NCI-H187 (cell line): ENCODE measurements at regions not wholly inside any gene's neighbourhood (a gene's known extent, or its start where the extent isn't known, plus 50 kb on each side); places are given as distances from the start of the nearest gene placed in this dataset.

ENCODE experiments used
- DNase-seq, 2 experiments: peaks; one replicate each; lab custom pipeline; 2025; lab: John Stamatoyannopoulos, UW

DNA sequence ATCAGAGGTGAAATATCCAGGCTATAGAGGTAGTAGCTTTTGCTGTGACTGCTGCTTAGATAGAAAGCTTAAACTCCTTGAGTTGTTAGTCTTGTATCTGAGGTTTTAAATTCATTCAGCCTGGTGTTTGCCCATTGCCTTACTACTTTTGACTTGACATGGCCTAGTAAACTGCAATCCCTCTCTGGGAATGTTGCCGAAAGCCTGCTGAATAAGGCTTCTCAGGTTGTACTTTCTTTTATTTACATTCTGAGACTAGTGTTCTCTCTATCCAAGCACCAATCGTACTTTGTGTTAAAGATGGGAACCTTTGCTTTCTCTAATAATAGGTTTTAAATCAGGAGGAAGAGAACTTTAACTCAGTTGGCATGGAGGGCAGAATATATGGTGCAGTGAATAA is 357.6 kb upstream of the CWC22 start:
- DNase-seq, result no peak

DNA sequence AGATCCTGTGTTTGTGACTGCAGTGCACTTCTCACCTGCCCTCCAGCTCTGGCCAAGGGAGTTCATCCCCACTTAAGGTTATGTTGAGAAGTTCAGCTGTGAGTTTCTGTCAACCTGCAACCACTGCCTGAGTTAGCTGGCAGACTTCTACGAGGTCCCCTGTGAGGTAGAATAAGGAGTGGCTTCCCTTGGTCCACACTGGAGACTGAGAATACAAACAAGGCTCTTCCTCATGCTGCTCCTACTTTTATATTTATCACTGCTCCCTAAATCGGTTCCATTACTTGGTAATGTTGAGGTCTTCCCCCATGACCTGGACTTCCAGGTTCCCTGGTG is 353.2 kb upstream of the CWC22 start:
- DNase-seq, result no peak

DNA sequence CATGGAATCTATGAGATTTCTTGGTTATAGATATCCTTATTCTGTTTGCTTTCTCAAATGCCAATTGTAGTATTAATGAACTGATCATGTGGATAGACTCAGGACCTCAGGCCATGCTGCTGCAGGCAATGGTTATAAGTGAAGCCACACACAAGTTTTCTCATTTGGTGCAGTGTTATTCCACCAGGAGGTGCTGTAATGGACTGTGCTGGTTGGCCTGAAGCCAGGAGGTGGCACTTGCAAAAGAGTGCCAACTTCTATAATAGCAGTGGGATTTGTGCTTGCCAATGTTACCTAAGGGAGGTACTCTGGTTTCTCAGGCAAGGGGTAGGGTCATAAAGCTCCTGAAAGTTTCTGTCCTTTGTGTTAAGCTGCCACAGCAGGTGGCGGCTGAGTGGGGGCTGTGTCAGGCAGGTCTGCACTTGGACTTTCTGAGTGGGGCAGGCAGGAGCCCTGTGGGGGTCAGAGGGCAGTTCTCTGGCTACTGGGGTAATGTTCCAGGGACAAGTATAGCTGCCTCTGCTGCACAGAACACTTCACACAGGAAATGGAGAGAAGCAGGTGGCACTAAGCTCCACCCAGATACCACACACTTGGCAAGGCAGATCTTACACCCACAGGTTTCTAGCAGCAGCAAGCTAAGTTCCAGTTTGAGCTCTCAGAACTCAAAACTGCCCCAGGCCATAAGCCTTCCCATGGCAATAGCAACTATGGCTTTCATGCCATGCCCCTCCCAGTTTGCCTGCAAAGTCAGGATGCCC is 352.6 kb upstream of the CWC22 start:
- DNase-seq, result no peak

DNA sequence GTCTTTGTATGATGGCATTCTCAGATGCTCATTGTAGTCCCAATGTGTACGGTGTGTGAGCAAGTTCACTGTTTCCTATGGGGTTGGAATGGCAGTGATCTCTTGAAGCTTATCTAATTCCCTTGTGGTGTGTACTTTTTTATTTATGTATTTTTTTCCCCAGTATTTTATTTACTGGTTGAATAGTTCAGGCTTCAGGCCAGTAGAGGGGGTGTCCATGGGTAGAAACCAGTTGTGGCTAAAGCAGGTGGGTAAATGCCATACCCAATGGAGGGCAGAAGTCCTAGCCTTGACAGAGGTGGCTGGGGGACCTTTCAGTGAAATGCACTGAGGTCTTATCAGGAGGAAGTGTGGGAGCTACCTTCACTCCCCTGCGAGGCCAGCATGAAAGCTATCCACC is 351.4 kb upstream of the CWC22 start:
- DNase-seq, result no peak

DNA sequence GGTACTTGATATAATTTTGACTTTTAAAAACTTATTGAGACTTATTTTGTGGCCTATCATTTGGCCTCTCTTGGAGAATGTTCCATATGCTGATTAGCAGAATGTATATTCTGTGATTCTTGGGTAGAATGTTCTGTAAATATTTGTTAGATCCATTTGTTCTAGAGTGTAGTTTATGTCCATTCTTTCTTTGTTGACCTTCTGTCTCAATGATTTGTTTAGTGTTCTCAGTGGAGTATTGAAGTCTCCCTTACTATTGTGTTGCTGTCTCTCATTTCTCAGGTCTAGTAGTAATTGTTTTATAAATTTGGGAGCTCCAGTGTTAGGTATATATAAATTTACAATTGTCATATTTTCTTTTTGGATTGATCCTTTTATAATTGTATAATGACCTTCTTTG is 349.6 kb upstream of the CWC22 start:
- DNase-seq, result no peak

DNA sequence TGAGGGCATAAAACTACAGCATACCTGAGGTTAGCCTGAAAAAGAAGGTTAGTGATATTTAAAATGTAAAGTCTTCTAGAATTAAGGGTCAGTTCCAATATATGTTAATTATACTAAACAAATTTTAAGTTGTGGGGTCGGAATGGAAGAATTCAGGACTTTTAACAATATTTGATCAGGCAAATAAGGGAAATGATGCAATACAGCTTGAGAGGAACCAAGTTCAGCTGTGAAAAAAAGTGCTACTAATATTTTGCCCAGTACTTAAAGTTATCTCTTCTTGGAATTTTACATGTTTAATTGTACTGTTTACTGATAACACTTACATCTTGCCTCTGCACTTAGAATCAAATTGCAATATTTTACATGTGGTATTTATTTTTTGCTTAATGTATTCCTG is 345.5 kb upstream of the CWC22 start:
- DNase-seq, result no peak

DNA sequence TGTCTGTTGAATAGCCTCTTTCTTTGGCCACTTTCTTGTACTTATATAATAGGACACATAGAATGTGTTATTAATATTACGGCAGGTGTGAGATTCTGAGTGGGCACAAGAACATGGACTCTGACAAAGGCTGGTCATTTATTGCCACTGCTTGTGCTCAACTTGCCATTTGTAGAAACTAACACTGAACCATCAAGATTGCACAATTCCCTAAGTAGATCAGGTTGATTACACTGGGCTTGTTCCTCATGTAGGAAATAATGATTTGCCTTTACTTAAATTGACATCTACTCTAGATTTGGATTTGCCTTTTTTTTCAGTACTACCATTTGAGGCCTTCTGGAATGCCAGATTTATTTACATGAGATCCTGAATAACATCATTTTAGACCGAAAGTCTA is 342.7 kb upstream of the CWC22 start:
- DNase-seq, result no peak

DNA sequence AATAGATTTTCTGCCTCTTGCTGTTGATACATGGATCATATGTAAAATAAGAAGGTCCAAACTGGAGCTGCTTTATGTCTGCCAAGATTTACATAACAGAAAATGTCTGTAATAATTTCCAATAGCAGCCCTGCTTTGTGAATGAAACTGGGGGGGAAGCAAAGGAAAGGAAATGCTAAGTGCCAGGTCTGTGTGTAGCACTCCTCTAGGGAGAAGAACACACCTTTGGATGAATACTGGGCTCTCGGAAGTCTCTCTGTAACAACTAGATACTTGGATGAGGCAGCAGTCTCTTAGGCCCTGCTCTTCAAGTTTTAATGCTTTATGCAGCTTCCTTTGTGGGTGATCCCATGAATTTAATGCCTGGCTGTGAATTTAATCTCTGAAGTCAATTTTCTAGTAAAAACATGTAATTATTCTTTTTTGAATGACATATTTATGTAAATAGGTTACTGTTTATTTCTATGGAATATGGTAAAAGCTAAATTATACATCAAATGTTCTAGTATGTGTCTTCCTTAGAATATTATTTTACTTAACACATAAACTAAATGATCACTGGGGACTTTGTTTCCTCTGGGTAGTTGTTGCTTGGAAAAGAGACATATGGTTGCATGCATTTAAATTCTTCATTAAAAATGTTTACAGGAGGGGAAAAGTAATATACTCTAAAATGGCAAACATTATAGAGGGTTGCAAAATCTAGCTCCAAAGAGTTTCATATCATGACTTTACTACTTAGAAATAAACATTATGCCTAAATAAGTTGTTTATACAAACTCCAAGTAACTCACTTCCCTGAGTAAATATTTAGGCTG is 336.6 kb upstream of the CWC22 start:
- DNase-seq, result no peak

DNA sequence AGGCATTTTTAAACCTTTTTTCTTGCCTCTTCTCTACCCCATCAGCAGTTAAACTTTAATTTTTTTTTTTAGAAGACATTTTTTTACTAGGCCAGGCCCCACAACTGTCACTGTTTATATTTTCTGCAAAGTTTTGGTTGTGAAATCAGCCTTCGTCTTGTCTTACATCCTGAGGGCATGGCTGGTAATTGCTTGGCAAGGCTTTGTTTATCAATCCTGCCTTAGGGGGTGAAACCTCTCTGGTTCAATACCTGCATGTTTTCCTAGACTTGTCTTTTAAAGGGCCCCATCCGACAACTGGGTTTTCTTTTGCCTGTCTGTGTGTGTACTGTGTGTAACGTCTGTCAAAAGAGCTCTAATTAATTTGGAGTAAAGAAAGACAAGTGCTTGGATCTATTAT is 330.0 kb upstream of the CWC22 start:
- DNase-seq, result no peak

DNA sequence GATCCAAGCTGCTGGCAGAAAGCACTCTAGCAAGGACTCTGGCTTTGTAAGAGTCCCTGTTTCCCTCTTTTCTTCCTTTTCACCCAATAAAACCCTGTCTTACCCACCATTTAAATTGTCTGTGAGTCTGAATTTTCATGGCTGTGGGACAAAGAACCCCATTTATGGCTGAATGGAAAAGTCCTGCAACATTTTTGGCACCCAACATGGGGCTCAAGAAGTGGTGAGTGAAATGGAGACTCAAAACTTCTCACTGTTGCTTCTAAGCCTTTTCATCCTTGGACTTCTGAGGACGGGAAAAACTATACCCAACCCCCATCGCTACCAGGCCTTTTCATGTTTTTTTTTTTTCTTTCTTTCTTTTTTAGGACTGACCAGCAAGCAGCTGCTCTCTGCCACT is 329.5 kb upstream of the CWC22 start:
- no peak for DNase-seq

DNA sequence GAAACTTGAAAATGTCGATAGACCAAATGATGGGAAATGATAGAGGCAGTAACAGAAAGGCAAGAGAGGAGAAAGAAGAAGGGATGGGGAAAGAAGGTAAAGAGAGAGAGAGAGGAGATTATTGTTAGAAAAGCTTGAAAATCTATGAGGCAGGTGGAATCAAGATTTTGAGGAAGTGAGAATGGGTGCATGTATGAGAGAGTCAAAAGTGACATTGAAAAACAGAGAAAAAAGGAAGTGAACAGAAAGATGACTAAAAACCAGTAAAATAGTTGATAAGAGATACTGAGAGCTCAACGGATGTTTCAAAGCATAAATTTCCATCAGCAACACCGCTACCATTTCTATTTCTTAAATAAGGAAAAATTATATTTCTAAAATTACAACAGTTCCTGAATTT is 327.4 kb upstream of the CWC22 start:
- DNase-seq, result no peak

DNA sequence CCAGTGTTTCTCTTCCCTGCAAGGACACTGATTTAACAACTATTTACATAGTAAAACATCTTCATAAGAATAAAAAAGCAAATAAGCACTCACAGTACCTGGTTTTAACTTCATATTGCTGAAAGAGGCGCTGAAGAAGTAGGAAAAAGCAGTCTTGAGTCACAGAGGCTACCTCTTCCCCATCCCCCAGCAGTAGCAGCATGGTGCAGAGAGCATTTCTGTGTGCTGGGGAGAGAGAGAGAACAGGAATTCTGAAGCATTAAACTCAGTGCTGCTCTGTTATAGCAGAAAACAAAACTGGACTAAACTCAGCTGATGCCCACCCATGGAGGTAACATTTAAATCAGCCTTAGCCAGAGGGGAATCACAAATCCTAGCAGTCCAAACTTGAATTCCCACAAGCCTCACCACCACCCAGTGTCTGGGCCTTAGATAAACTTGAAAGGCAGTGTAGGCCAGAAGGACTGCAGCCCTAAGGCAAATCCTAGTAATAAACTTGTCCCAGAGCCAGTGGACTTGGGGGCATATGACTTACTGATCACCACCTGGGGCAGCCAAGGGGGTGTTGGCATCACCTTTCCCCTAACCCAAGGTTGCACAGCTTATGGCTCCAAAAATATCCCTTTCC is 321.8 kb upstream of the CWC22 start:
- DNase-seq, result no peak

DNA sequence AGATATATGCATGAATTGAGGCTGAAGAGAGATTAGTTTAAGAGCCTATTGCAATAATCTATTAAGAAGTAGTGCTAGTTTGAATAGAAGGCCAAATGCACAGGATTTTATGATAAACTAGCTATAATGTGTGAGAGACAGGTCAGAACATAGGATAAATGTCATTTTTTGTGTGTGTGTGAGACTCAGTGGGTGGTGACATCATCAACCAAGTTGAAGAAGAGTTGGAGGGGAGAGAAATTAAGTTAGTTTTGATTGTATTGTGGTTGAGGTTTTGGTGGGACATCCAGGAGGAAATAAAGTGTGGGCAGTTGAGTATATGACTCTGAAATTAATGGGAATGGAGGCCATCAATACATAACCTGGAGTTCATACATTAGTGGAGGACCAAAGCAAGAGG is 320.1 kb upstream of the CWC22 start:
- DNase-seq, result no peak

DNA sequence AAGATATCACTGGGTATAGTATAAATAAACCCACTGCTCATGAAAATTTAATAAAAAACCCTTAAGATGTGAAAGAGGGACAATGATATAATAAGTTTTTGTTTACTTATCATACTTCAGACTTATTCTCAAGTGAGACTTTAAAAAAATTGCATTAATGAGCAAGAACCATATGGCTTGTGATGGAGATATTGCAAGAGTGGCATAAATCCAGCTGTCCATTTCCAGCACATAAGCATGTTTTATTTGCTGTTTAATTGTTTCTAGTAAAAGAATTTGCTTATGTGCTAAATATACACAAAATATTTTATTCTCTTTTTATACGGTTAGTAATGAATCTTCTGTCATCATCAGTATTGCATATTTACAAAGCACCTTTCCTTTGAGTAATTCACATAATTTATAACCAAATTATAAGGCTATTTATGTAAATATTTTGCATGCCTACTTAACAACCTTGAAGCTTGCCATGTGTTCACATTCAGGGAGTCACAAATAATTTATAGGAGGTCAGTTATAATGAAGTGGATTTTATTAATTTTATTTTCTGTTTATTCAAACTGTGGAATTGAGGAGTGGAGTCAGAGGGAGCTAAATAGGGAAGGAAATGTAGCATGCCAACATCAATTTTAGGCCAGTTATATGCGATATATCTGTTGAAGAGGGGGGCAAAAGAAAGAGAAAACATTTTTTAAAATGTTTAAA is 318.5 kb upstream of the CWC22 start:
- DNase-seq, result no peak

DNA sequence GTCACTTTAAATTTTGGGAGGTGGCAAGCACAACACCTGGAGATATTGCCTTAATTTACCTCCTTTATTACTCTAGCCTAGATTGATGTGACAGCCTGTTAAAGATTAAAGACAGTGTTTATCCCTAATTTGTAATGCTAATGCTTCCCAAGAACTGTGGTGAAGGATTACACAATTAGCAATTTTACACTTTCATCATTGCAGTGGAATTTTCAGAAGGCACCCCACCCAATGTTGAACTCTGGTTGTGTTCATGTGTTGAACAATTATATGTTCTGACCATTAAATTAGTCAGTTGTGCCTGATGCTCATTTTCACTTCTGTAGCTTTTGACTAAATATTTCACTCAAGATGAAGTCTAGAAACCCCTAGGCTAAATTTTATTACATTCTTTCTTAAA is 317.1 kb upstream of the CWC22 start:
- no peak for DNase-seq

DNA sequence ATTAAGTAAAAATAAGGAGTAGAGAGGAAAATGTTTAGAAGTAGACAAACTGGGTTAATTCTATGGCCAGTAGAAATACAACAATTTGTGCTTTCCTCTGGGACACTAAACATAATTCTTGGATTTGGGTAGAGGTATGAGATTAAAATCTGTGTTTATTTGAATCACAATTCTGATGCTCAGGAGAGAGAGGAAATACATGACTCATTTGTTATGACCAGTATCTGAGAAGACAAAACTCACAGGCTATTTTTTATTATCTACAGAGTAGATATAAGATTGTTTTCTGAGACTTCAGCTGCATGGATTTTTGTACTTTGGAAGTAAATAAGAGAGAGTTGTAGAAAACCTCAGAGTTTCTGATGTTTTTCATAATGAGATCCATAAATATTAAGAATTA is 315.7 kb upstream of the CWC22 start:
- DNase-seq, result no peak

DNA sequence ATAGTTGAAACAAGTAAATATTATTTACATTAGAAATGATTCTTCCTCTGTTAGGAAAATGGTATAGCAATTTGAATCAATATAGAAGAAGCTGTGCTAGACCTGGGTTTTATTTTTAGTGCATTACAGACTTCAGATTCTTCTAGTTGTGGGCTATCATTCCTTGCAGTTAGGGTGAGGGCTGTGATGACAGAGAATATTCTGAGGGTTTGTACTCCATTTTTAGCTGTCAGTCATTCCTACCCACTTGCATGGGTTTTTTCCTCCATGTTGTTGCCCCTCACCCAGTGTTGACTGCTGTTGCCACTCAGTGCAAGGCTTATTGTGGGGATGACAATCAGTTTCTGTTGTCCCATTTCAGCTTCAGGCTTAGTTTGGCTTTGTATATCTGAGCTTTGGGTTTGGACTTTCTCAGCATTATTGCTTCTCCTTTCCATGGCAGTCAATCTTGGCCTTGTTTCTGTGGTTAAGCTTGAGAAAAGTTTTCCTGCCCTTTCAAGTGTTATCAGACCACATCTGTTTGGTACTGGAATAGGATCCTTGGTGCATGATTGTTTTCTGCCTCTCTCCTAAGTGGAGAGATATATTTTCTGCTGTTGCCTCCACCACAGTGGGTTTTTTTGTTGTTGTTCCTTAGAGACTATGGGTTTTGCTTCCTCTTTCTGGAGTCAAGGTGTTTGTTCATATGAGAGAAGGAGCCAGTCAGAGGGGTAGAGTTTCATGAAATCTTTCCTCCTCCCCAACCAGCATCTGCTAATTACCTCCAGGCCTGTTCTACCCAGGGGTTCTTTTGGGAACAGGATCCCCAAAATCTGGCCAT is 312.7 kb upstream of the CWC22 start:
- DNase-seq, result no peak

DNA sequence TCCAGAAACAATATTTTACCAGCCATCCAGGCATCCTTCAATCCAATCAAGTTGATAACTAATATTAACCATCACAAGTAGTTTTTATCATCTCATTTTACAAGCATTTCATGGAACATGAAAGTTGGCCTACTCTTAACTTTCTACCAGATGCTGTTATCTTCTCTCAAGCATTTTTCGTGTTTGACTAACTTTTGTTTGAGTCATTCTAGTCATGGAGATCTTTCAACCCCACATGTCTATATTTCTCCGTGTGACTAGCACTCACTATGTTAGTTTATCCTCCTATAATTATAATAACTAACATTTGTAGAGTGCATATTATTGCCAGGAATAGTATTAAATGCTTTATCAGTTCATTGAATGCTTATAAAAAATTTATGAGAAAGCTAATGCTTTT is 307.0 kb upstream of the CWC22 start:
- no peak for DNase-seq

DNA sequence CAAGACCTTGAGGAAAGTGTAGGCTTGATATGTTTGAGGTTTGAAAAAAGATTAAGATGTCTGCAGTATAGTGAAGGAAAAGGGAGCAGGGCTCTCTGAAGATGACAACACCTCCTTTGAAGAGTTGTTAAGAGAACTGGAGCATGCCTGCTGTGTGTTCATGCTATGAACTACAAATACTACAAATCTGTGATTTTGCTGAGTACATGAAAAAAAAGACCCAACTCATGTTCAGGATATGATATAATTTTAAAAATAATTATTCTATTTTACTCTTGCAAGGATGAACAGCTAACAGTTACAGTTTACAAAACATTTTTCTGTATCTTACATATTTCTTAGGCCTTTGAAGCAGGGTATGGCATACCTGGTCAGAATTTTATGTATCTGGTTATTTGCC is 305.4 kb upstream of the CWC22 start:
- no peak for DNase-seq

DNA sequence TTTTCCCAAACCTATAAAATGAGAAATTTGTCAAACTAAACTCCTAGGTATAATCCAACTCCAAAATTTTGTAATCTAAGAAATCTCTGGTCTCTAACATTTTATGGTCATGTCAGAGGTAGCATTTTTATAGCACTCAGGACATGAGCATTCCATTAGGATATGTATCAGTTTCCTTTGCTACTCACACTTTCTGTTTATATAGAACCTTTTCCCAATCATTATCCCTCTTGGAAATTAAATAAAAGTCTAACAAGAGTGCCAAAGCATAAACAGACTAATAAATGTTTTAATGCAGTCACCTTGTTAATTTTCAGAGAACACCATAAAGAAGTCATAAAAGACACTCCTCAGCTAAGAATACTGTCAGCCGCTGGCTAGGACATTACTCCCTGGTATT is 300.0 kb upstream of the CWC22 start:
- DNase-seq, result no peak

DNA sequence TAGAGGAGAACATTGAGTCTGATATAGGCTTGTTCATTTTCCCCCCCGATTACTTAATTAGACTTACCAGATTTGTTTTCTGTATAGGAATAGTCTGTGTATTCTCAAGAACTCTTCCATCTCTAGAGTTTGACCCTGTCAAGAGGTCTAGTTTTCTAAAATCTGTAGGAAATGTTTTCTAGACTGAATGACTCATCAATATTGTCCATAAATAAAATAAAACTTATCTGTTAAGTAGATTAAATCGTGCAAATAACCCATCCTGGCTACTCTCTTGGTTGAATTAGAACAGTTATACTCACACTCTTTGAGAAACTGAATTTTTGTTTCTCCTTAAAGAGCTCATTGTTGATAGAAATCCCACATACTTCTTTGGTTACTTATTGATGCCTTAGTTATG is 299.2 kb upstream of the CWC22 start:
- DNase-seq, result no peak
